Fibroblast of lung (primary cell): ENCODE measurements at regions not wholly inside any gene's neighbourhood (a gene's known extent, or its start where the extent isn't known, plus 50 kb on each side); places are given as distances from the start of the nearest gene placed in this dataset.
A peak's percentile ranks its signal among the peaks of the same experiment; 100 is the strongest.

Source experiments
- DNase-seq, 2 donors: peaks; one replicate each; pipeline versions ENCODE4 v3.0.0 to v3.0.0-alpha.2; 2010; ENCODE audit warnings: low read depth in 2 of 2
- H2AFZ ChIP-seq: 2 replicates; pipeline ENCODE4 v1.5.1; 2012; ENCODE audit warnings: low read length, control low read depth, inconsistent platforms
- H3K27ac ChIP-seq: 2 replicates; pipeline ENCODE4 v1.5.1; 2011; ENCODE audit warnings: low read length, control low read depth; ENCODE audit not compliant: insufficient read depth
- H3K27me3 ChIP-seq: 2 replicates; pipeline ENCODE4 v1.5.1; 2011; ENCODE audit warnings: mild to moderate bottlenecking, low read length; ENCODE audit not compliant: control insufficient read depth, insufficient read depth
- H3K36me3 ChIP-seq: 2 replicates; pipeline ENCODE4 v1.5.1; 2011; ENCODE audit warnings: low read length; ENCODE audit not compliant: control insufficient read depth, insufficient read depth
- H3K4me1 ChIP-seq: 2 replicates; pipeline ENCODE4 v1.5.1; 2011; ENCODE audit warnings: low read length; ENCODE audit not compliant: control insufficient read depth, insufficient read depth; ENCODE audit errors: extremely low read depth
- H3K4me2 ChIP-seq: 2 replicates; pipeline ENCODE4 v1.5.1; 2011; ENCODE audit warnings: low read length, control low read depth; ENCODE audit not compliant: insufficient read depth; ENCODE audit errors: extremely low read depth
- H3K4me3 ChIP-seq, 4 experiments: fragments of 200-600 bp in 1 of 4; sonication (generic) in 1 of 4; replicated peaks in 1 of 4; 2 replicates each; pipeline ENCODE4 v1.5.1; 2011 to 2016; ENCODE audit warnings: low read length in 4 of 4, low read depth in 3 of 4, mild to moderate bottlenecking in 3 of 4, control low read depth in 2 of 4, inconsistent platforms in 1 of 4, mixed read lengths in 1 of 4; ENCODE audit not compliant: insufficient read depth in 1 of 4; ENCODE audit errors: control extremely low read depth in 1 of 4
- H3K79me2 ChIP-seq: 2 replicates; pipeline ENCODE4 v1.5.1; 2012; ENCODE audit warnings: mild to moderate bottlenecking, low read length, inconsistent platforms; ENCODE audit not compliant: control insufficient read depth, insufficient read depth
- H3K9ac ChIP-seq: 2 replicates; pipeline ENCODE4 v1.5.1; 2011; ENCODE audit warnings: mild to moderate bottlenecking, low read length, control low read depth; ENCODE audit not compliant: insufficient read depth
- H3K9me3 ChIP-seq: 2 replicates; pipeline ENCODE4 v1.5.1; 2012; ENCODE audit warnings: low read depth, low read length; ENCODE audit not compliant: control insufficient read depth, insufficient read depth
- H4K20me1 ChIP-seq: 2 replicates; pipeline ENCODE4 v1.5.1; 2011; ENCODE audit warnings: low read length; ENCODE audit not compliant: control insufficient read depth, insufficient read depth; ENCODE audit errors: extremely low read depth
- CTCF ChIP-seq, 2 donors: IDR thresholded peaks in 1 of 2; conservative IDR thresholded peaks in 1 of 2; 1 replicate in 1 of 2; 2 replicates in 1 of 2; pipeline ENCODE4 v1.5.1; 2011 to 2012; ENCODE audit warnings: low read length in 2 of 2, control low read depth in 1 of 2, inconsistent platforms in 1 of 2, low read depth in 1 of 2, mild to moderate bottlenecking in 1 of 2
- EZH2 ChIP-seq: IDR thresholded peaks from 2 replicates; pipeline ENCODE4 v1.5.1; 2012; ENCODE audit warnings: low read length, control low read depth, mild to moderate bottlenecking; ENCODE audit errors: missing control alignments

- H3K27ac ChIP-seq, result no peak overlapping the region
- no peaks in the 10 kb centered on the region for H3K27me3 ChIP-seq
- DNase-seq, result peak; percentile 49 to 66
Observed at GRCh38 chr1:235045034-235045690, 83.5 kb downstream of the TOMM20 start.

GRCh38 chr1:235043234-235043633 is 85.4 kb downstream of the TOMM20 start:
- Histone ChIP-seq H3K4me2 (no peak overlapping the region), H3K27me3 (no peaks in the 10 kb centered on the region), H3K9ac (no peak overlapping the region), H3K36me3 (no peaks in the 10 kb centered on the region), H3K27ac (no peak overlapping the region), H3K4me1 (peaks cover 8% of the 10 kb centered on the region), H2AFZ (no peak overlapping the region), H3K4me3 (no peak overlapping the region), H4K20me1 (no peaks in the 10 kb centered on the region), H3K79me2 (no peaks in the 10 kb centered on the region), H3K9me3 (no peaks in the 10 kb centered on the region)
- no peak for DNase-seq
- no peak for TF ChIP-seq EZH2
- TF ChIP-seq CTCF (conservative IDR thresholded peaks at IDR 0.05 in 1 of 2, IDR thresholded peaks at IDR 0.05 in 1 of 2; ENCODE audit: low read depth in 1 of 2, low read length in 2 of 2), result no peak

More at GRCh38 chr1:235045034-235045690, 83.5 kb downstream of the TOMM20 start:
- Histone ChIP-seq H4K20me1 (no peaks in the 10 kb centered on the region), H3K4me2 (no peak overlapping the region), H2AFZ (no peak overlapping the region), H3K79me2 (no peaks in the 10 kb centered on the region), H3K4me3 (no peak overlapping the region), H3K9ac (no peak overlapping the region), H3K36me3 (no peaks in the 10 kb centered on the region), H3K9me3 (no peaks in the 10 kb centered on the region), H3K4me1 (peaks cover 14% of the 10 kb centered on the region)
- no peak for TF ChIP-seq EZH2
- no peak for TF ChIP-seq CTCF (conservative IDR thresholded peaks at IDR 0.05 in 1 of 2, IDR thresholded peaks at IDR 0.05 in 1 of 2; ENCODE audit: low read depth in 1 of 2, low read length in 2 of 2)

GRCh38 chr1:235038701-235039100 is 89.9 kb downstream of the TOMM20 start:
- no peaks in the 10 kb centered on the region for H3K4me1 ChIP-seq
- no peaks in the 10 kb centered on the region for H4K20me1 ChIP-seq
- H2AFZ ChIP-seq, result no peak overlapping the region
- TF ChIP-seq EZH2 (no peak), CTCF (conservative IDR thresholded peaks at IDR 0.05 in 1 of 2, IDR thresholded peaks at IDR 0.05 in 1 of 2; ENCODE audit: low read depth in 1 of 2, low read length in 2 of 2) (no peak)
- H3K36me3 ChIP-seq, result no peaks in the 10 kb centered on the region
- no peak overlapping the region for H3K9ac ChIP-seq
- H3K4me3 ChIP-seq, result no peak overlapping the region
- no peaks in the 10 kb centered on the region for H3K27me3 ChIP-seq
- DNase-seq, result no peak
- no peaks in the 10 kb centered on the region for H3K9me3 ChIP-seq
- H3K79me2 ChIP-seq, result no peaks in the 10 kb centered on the region
- no peak overlapping the region for H3K4me2 ChIP-seq
- H3K27ac ChIP-seq, result no peak overlapping the region
